ENCODE measurements at regions not wholly inside any gene's neighbourhood (a gene's known extent, or its start where the extent isn't known, plus 50 kb on each side); places are given as distances from the start of the nearest gene placed in this dataset.

GRCh38 chr7:27032839-27033238 lies 63.0 kb downstream of the HOXA1 start:
- H3K4me3 ChIP-seq, result no peak overlapping the region
- no peaks in the 10 kb centered on the region for H4K20me1 ChIP-seq (replicated peaks; ENCODE audit: control insufficient read depth, insufficient read depth, low read length)
- 0% methylated on average over 1 of the region's 1 CpG for WGBS (ENCODE audit: insufficient coverage, low coverage, missing lambda C conversion rate)
- CTCF ChIA-PET (ENCODE audit: low intra/inter-chr PET ratio), result no interaction called here
- in situ Hi-C loops (cut with MboI) (no loop called here), intact Hi-C loops (cut with micrococcal nuclease) (no loop called here)
- DNase-seq (ENCODE audit: extremely low read depth in 1 of 4, low spot score in 3 of 4) (no peak), FAIRE-seq (no peak), ATAC-seq (no peak)
- peaks cover 0 to 4% of the 10 kb centered on the region in 2 experiments; a peak in 3 of 5 replicates for H3K27me3 ChIP-seq (ENCODE audit: control insufficient read depth in 2 of 2, insufficient read depth in 2 of 2, low read length in 2 of 2)
- no TSS peak for BruUV-seq (replicated peaks)
- no peak overlapping the region for H2AFZ ChIP-seq (ENCODE audit: low read depth, low read length)
- no peak overlapping the region for H3K4me2 ChIP-seq (ENCODE audit: insufficient read depth, low read length)
- no peaks in the 10 kb centered on the region for H3K9me3 ChIP-seq (replicated peaks; ENCODE audit: control insufficient read depth, insufficient read depth, low read depth, low read length)
- no peaks in the 10 kb centered on the region for H3K79me2 ChIP-seq (ENCODE audit: control insufficient read depth, insufficient read depth, low read length)
- no peaks in the 10 kb centered on the region for H3K36me3 ChIP-seq (ENCODE audit: control insufficient read depth, insufficient read depth, low read length)
- H3K9ac ChIP-seq (ENCODE audit: insufficient read depth in 1 of 2, low read depth in 2 of 2, low read length in 2 of 2), result no peak overlapping the region
- POLR2A ChIA-PET, result no interaction called here
- H3K9me1 ChIP-seq (ENCODE audit: control insufficient read depth, insufficient read depth, low read length), result no peaks in the 10 kb centered on the region
- TF ChIP-seq GTF2E2 (tag; IDR thresholded peaks at IDR 0.05) (no peak), SREBF2 (CRISPR knock-in tag; IDR thresholded peaks at IDR 0.05) (no peak), HLTF (IDR thresholded peaks at IDR 0.05) (no peak), ZNF140 (CRISPR knock-in tag; IDR thresholded peaks at IDR 0.05) (no peak), UBTF (IDR thresholded peaks at IDR 0.05; ENCODE audit: borderline replicate concordance in 1 of 2, low read depth in 2 of 2, low read length in 2 of 2) (no peak), TBP (optimal IDR thresholded peaks at IDR 0.05; ENCODE audit: low read depth, low read length) (no peak), MAZ (CRISPR knock-in tag; conservative IDR thresholded peaks at IDR 0.05 in 1 of 2, IDR thresholded peaks at IDR 0.05 in 1 of 2) (no peak), SRF (CRISPR knock-in tag; IDR thresholded peaks at IDR 0.05) (no peak), ZNF780A (CRISPR knock-in tag; IDR thresholded peaks at IDR 0.05) (no peak)
- TF ChIP-seq, protein P1, sequence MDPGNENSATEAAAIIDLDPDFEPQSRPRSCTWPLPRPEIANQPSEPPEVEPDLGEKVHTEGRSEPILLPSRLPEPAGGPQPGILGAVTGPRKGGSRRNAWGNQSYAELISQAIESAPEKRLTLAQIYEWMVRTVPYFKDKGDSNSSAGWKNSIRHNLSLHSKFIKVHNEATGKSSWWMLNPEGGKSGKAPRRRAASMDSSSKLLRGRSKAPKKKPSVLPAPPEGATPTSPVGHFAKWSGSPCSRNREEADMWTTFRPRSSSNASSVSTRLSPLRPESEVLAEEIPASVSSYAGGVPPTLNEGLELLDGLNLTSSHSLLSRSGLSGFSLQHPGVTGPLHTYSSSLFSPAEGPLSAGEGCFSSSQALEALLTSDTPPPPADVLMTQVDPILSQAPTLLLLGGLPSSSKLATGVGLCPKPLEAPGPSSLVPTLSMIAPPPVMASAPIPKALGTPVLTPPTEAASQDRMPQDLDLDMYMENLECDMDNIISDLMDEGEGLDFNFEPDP (CRISPR knock-in tag; IDR thresholded peaks at IDR 0.05), result no peak
- H3K27ac ChIP-seq (ENCODE audit: extremely low read depth, low read depth, low read length), result no peak overlapping the region
- H3K4me1 ChIP-seq (replicated peaks in 1 of 2; ENCODE audit: control insufficient read depth in 2 of 2, insufficient read depth in 2 of 2, low read length in 2 of 2), result no peaks in the 10 kb centered on the region

Data from K562 (cell line).